Hematopoietic multipotent progenitor cell treated with erythropoietin and hydrocortisone succinate and interleukin-3 and kit ligand, for 17 days (in vitro differentiated cells): ENCODE measurements at regions not wholly inside any gene's neighbourhood (a gene's known extent, or its start where the extent isn't known, plus 50 kb on each side); places are given as distances from the start of the nearest gene placed in this dataset.
"Not testable (repeated sequence)": the region's sequence is repeated elsewhere in the genome, so short reads cannot be mapped to it uniquely, and the experiment has no call there.

ENCODE experiments used
- DNase-seq: peaks from one replicate; pipeline ENCODE4 v3.0.0-alpha.2; 2015; ENCODE audit warnings: low spot score

DNA sequence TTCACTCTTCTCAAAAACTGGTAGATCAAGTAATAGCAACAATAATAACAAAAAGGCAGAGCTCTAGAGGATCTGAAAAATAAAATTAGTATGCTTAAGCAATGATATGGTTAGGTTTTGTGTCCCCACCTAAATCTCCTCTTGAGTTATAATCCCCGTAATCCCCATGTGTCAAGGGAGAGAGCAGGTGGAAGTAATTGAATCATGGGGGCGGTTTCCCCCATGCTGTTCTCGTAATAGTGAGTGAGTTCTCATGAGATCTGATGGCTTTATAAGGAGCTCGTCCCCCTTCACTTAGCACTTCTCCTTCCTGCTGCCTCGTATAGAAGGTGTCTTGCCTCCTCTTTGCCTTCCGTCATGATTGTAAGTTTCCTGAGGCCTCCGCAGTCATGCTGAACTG, 60.2 kb upstream of the ABHD2 start:
- no peak for DNase-seq

GRCh38 chr15:89030311-89030710, 57.9 kb upstream of the ABHD2 start:
- no peak for DNase-seq

DNA sequence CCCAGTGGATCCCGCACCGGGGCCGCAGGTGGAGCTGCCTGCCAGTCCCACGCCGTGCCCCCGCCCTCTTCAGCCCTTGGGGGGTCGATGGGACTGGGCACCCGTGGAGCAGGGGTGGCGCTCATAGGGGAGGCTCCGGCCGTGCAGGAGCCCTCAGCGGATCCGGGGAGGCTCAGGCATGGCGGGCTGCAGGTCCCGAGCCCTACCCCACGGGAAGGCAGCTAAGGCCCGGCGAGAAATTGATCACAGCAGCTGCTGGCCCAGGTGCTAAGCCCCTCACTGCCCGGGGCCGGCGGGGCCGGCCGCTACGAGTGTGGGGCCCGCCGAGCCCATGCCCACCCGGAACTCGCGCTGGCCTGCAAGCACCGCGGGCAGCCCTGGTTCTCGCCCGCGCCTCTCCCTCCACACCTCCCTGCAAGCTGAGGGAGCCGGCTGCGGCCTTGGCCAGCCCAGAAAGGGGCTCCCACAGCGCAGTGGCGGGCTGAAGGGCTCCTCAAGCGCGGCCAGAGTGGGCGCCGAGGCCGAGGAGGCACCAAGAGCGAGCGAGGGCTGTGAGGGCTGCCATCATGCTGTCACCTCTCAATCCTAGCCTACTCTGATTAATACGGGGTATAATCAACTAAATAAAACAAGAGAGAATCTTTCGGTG, 56.5 kb upstream of the ABHD2 start:
- DNase-seq, result not testable (repeated sequence)

DNA sequence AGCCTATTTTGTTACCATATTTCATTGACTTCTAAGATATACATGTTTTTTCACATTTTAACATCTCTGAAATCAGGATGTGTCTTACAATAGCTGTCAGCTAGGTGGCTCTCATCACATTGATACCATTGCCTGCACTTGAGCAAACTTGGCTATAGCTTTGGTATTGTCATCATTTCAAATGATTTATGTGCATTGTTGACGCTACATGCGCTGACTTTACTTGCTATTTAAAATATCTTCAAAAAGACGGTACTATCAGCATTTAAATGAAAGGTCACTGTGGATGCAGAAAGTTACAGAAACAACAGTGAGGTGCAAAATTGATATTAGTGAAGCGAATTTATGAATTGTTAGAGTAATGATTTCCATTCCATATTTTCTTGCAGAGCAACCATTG, 54.0 kb upstream of the ABHD2 start:
- DNase-seq, result no peak

DNA sequence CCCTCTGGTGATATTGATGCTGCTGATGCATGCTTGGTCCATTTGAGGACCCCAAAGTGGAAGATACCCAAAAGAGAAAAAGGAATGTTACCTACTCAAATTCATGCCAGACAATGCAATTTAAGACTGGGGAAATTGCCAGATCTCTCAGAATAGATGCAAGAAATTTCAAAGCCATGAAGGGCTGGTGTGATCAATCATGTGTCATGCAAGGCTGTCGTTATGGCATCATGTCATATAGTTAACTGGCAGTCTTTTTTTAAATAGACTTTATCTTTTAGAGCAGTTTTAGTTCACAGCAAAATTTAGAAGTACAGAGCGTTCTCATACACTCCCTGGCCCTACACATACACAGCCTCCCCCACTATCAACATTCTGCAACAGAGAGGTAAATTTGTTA, 53.1 kb upstream of the ABHD2 start:
- DNase-seq, result no peak

DNA sequence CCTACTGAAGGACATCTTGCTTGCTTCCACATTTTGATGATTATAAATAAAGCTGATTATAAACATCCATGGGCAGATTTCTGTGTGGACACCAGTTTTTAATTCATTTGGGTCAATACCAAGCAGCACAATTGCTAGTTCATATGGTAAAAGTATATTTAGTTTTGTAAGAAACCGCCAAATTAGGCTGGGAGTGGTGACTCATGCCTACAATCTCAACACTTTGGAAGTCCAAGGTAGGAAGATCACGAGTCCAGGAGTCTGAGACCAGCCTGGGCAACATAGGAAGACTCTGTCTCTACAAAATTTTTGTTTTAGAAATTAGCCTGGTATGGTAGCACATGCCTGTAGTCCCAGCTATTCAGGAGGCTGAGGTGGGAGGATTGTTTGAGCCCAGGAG, 52.6 kb upstream of the ABHD2 start:
- no peak for DNase-seq

DNA sequence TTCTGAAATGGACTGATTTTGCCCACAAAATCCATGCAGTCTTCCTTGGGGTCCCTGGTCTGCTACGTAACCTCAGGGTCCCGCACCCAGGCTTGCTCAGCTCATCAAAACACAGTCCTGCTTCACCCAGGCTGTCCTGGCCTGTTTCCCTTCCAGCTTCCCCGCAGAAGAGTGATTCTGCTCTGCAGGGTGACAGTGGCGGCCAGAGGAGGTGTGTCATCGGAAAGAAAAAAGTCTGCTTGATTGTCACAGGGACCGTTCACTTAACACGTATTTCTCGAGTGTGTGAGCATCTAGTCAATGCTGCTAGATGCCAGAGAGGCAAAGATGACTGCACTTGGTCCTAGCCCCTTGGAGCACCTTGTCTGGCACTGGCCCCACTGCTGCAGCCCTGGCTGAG, 50.1 kb upstream of the ABHD2 start:
- DNase-seq, result no peak
